H9 (cell line): ENCODE measurements at regions not wholly inside any gene's neighbourhood (a gene's known extent, or its start where the extent isn't known, plus 50 kb on each side); places are given as distances from the start of the nearest gene placed in this dataset.

Experiments used
- DNase-seq: peaks from one replicate; pipeline ENCODE4 v3.0.0-alpha.2; 2017
- H2AFZ ChIP-seq: one replicate; pipeline ENCODE4 v1.6.1; 2013; ENCODE audit warnings: mild to moderate bottlenecking, low read length, control low read depth, moderate library complexity
- H2AK5ac ChIP-seq: 2 replicates; pipeline ENCODE4 v1.6.1; 2013; ENCODE audit warnings: low read length, control low read depth, mixed read lengths; ENCODE audit not compliant: insufficient read length
- H2BK120ac ChIP-seq: one replicate; pipeline ENCODE4 v1.6.1; 2013; ENCODE audit warnings: low read depth, mild to moderate bottlenecking, low read length, control low read depth, inconsistent platforms; ENCODE audit not compliant: poor library complexity, severe bottlenecking
- H2BK12ac ChIP-seq: 2 replicates; pipeline ENCODE4 v1.6.1; 2013; ENCODE audit warnings: low read length, control low read depth, mixed read lengths, low read depth; ENCODE audit not compliant: insufficient read length
- H2BK15ac ChIP-seq: 2 replicates; pipeline ENCODE4 v1.6.1; 2013; ENCODE audit warnings: low read depth, low read length, control low read depth
- H2BK20ac ChIP-seq: one replicate; pipeline ENCODE4 v1.6.1; 2013; ENCODE audit warnings: low read depth, mild to moderate bottlenecking, low read length, control low read depth, inconsistent platforms; ENCODE audit not compliant: poor library complexity, severe bottlenecking
- H2BK5ac ChIP-seq: 2 replicates; pipeline ENCODE4 v1.6.1; 2013; ENCODE audit warnings: low read length, control low read depth, mixed read lengths; ENCODE audit not compliant: insufficient read length
- H3K14ac ChIP-seq: 2 replicates; pipeline ENCODE4 v1.6.1; 2013; ENCODE audit warnings: low read length, control low read depth; ENCODE audit not compliant: insufficient read depth
- H3K18ac ChIP-seq: 2 replicates; pipeline ENCODE4 v1.6.1; 2013; ENCODE audit warnings: low read depth, mild to moderate bottlenecking, mixed read lengths, low read length, control low read depth; ENCODE audit not compliant: insufficient read length
- H3K23ac ChIP-seq: 2 replicates; pipeline ENCODE4 v1.6.1; 2013; ENCODE audit warnings: low read length, control low read depth, mixed read lengths, low read depth; ENCODE audit not compliant: insufficient read length
- H3K23me2 ChIP-seq: 2 replicates; pipeline ENCODE4 v1.6.1; 2013; ENCODE audit warnings: low read depth, mild to moderate bottlenecking, mixed read lengths, low read length, control low read depth; ENCODE audit not compliant: insufficient read length, poor library complexity, severe bottlenecking
- H3K27ac ChIP-seq: 2 replicates; pipeline ENCODE4 v1.5.1; 2013; ENCODE audit warnings: low read length, control low read depth, mixed read lengths, low read depth; ENCODE audit not compliant: insufficient read length
- H3K27me3 ChIP-seq: 2 replicates; pipeline ENCODE4 v1.6.1; 2013; ENCODE audit warnings: low read length, control low read depth, inconsistent platforms; ENCODE audit not compliant: insufficient read depth
- H3K4ac ChIP-seq: 2 replicates; pipeline ENCODE4 v1.6.1; 2013; ENCODE audit warnings: low read depth, mild to moderate bottlenecking, control low read depth, inconsistent platforms, low read length, moderate library complexity
- H3K4me1 ChIP-seq: 2 replicates; pipeline ENCODE4 v1.6.1; 2013; ENCODE audit warnings: low read length, control low read depth, inconsistent platforms; ENCODE audit not compliant: insufficient read depth
- H3K4me2 ChIP-seq: 2 replicates; pipeline ENCODE4 v1.6.1; 2013; ENCODE audit warnings: low read length, control low read depth, mixed read lengths; ENCODE audit not compliant: insufficient read length, insufficient read depth
- H3K56ac ChIP-seq: 2 replicates; pipeline ENCODE4 v1.6.1; 2013; ENCODE audit warnings: low read depth, mild to moderate bottlenecking, mixed read lengths, low read length, control low read depth; ENCODE audit not compliant: insufficient read length
- H3K79me1 ChIP-seq: 2 replicates; pipeline ENCODE4 v1.6.1; 2013; ENCODE audit warnings: low read depth, mild to moderate bottlenecking, moderate library complexity, low read length, control low read depth, inconsistent platforms; ENCODE audit not compliant: insufficient read depth, poor library complexity, severe bottlenecking
- H3K79me2 ChIP-seq: 2 replicates; pipeline ENCODE4 v1.6.1; 2013; ENCODE audit warnings: low read length, control low read depth, inconsistent platforms; ENCODE audit not compliant: insufficient read depth
- H3K9ac ChIP-seq: 2 replicates; pipeline ENCODE4 v1.6.1; 2013; ENCODE audit warnings: low read length, control low read depth, mixed read lengths; ENCODE audit not compliant: insufficient read length; ENCODE audit errors: extremely low read depth
- H3K9me3 ChIP-seq: one replicate; pipeline ENCODE4 v1.6.1; 2013; ENCODE audit warnings: low read depth, low read length, inconsistent platforms; ENCODE audit not compliant: control insufficient read depth
- H3T11ph ChIP-seq: one replicate; pipeline ENCODE4 v1.6.1; 2013; ENCODE audit warnings: mild to moderate bottlenecking, low read length, control low read depth, inconsistent platforms
- H4K20me1 ChIP-seq: one replicate; pipeline ENCODE4 v1.6.1; 2013; ENCODE audit not compliant: control insufficient read depth, insufficient read length, insufficient read depth
- H4K5ac ChIP-seq: 2 replicates; pipeline ENCODE4 v1.6.1; 2013; ENCODE audit warnings: low read depth, mild to moderate bottlenecking, mixed read lengths, low read length, control low read depth; ENCODE audit not compliant: insufficient read length
- H4K8ac ChIP-seq: replicated peaks from 2 replicates; pipeline ENCODE4 v1.6.1; 2013; ENCODE audit warnings: low read length, control low read depth, mixed read lengths, low read depth; ENCODE audit not compliant: insufficient read length
- H4K91ac ChIP-seq: 2 replicates; pipeline ENCODE4 v1.6.1; 2013; ENCODE audit warnings: low read depth, mild to moderate bottlenecking, moderate library complexity, mixed read lengths, low read length, control low read depth; ENCODE audit not compliant: insufficient read length
- H3K27ac Mint-ChIP-seq, 3 experiments: 2 replicates in 2 of 3; 3 replicates in 1 of 3; pipeline ENCODE4 v1.8.0; 2020 to 2021; ENCODE audit warnings: mixed read lengths in 3 of 3, mild to moderate bottlenecking in 1 of 3, moderate library complexity in 1 of 3
- H3K27me3 Mint-ChIP-seq: 2 replicates; pipeline ENCODE4 v1.8.0; 2021; ENCODE audit warnings: low read depth, mild to moderate bottlenecking, moderate library complexity, mixed read lengths
- H3K36me3 Mint-ChIP-seq, 3 experiments: 2 replicates in 2 of 3; 3 replicates in 1 of 3; pipeline ENCODE4 v1.8.0; 2020 to 2021; ENCODE audit warnings: low read depth in 3 of 3, mixed read lengths in 3 of 3; ENCODE audit not compliant: insufficient read depth in 1 of 3
- H3K4me1 Mint-ChIP-seq, 2 experiments: 2 replicates each; pipeline ENCODE4 v1.8.0; 2020; ENCODE audit warnings: mixed read lengths in 2 of 2
- H3K4me3 Mint-ChIP-seq, 2 experiments: 2 replicates in 1 of 2; 3 replicates in 1 of 2; pipeline ENCODE4 v1.8.0; 2020 to 2021; ENCODE audit warnings: mild to moderate bottlenecking in 2 of 2, mixed read lengths in 2 of 2, moderate library complexity in 1 of 2
- H3K9me3 Mint-ChIP-seq, 2 experiments: 2 replicates in 1 of 2; 3 replicates in 1 of 2; pipeline ENCODE4 v1.8.0; 2020; ENCODE audit warnings: mild to moderate bottlenecking in 2 of 2, mixed read lengths in 2 of 2, moderate library complexity in 1 of 2
- CTCF ChIP-seq: fragments of 200-600 bp; sonication (generic); conservative IDR thresholded peaks from 3 replicates; pipeline ENCODE4 v1.8.0; 2021; ENCODE audit warnings: antibody characterized with exemption, mild to moderate bottlenecking
- WGBS: extraction: QIAGEN DNeasy Blood & Tissue Kit; methylation state at CpG from one replicate; pipeline ENCODE4 v1.1.7; 2013; ENCODE audit warnings: missing lambda C conversion rate, low lambda C conversion rate, mixed read lengths; ENCODE audit not compliant: insufficient read length; ENCODE audit errors: extremely low coverage; 5-methylcytosine and 5-hydroxymethylcytosine counted together

GRCh38 chr10:56585447-56586171 lies 224.6 kb upstream of the ZWINT start:
- H2BK15ac ChIP-seq: no peak overlapping the region
- no peak overlapping the region for H3K18ac ChIP-seq
- H3K9ac ChIP-seq: no peak overlapping the region
- no peak overlapping the region for H4K8ac ChIP-seq
- H4K5ac ChIP-seq: no peak overlapping the region
- H3K27ac Mint-ChIP-seq: peak overlapping the region in 1 of 3 experiments; percentile 34; a peak in 1 of 7 replicates
- H2AFZ ChIP-seq: no peak overlapping the region
- H2BK20ac ChIP-seq: no peak overlapping the region
- no peak overlapping the region for H3K27ac ChIP-seq
- no peak overlapping the region for H3K56ac ChIP-seq
- peaks cover 0 to 5% (median 2%) of the 10 kb centered on the region in 3 experiments; a peak in 2 of 7 replicates for H3K36me3 Mint-ChIP-seq
- no peaks in the 10 kb centered on the region for H3K9me3 ChIP-seq
- no peak for DNase-seq
- H3K14ac ChIP-seq: no peak overlapping the region
- peaks cover 11 to 15% of the 10 kb centered on the region in 2 experiments for H3K4me1 Mint-ChIP-seq
- H3K79me2 ChIP-seq: no peaks in the 10 kb centered on the region
- H2BK12ac ChIP-seq: no peak overlapping the region
- no peak overlapping the region for H2BK120ac ChIP-seq
- H3K4ac ChIP-seq: no peak overlapping the region
- no peak overlapping the region for H3K23ac ChIP-seq
- H3K27me3 ChIP-seq: no peaks in the 10 kb centered on the region
- no peaks in the 10 kb centered on the region for H3K79me1 ChIP-seq
- H3K4me2 ChIP-seq: no peak overlapping the region
- no peak overlapping the region for H4K91ac ChIP-seq
- H3K27me3 Mint-ChIP-seq: no peaks in the 10 kb centered on the region; the same call in 1 of the 2 replicates
- no CpG with 5 or more reads among the region's 4 CpGs for WGBS
- H2BK5ac ChIP-seq: no peak overlapping the region
- 0 out of 2 replicates have a peak, but pooled peaks cover 3% of the 10 kb centered on the region for H3K4me1 ChIP-seq
- H3K9me3 Mint-ChIP-seq: peaks cover 3 to 7% of the 10 kb centered on the region in 2 experiments; a peak in 3 of 5 replicates
- H3K23me2 ChIP-seq: no peaks in the 10 kb centered on the region
- no peak for TF ChIP-seq CTCF
- H3T11ph ChIP-seq: no peak overlapping the region
- no peak overlapping the region for H3K4me3 Mint-ChIP-seq
- no peaks in the 10 kb centered on the region for H4K20me1 ChIP-seq
- H2AK5ac ChIP-seq: no peak overlapping the region
